Testis (tissue), 2 donors: ENCODE measurements at regions not wholly inside any gene's neighbourhood (a gene's known extent, or its start where the extent isn't known, plus 50 kb on each side); places are given as distances from the start of the nearest gene placed in this dataset.

Experiments
- CTCF ChIP-seq, 3 experiments: fragments of 450-650 bp in 2 of 3; fragments of 200-600 bp in 1 of 3; sonication (generic) in 1 of 3; IDR thresholded peaks; one replicate each; pipeline ENCODE4 v1.5.1; 2016 to 2019; ENCODE audit warnings: antibody characterized with exemption in 3 of 3, mild to moderate bottlenecking in 2 of 3, moderate library complexity in 1 of 3
- POLR2A ChIP-seq: fragments of 450-650 bp; IDR thresholded peaks from one replicate; pipeline ENCODE4 v1.6.1; 2017; ENCODE audit warnings: antibody characterized with exemption, mild to moderate bottlenecking, moderate library complexity

- TF ChIP-seq CTCF (IDR thresholded peaks at IDR 0.05) (no peak), POLR2A (no peak)
Observed at GRCh38 chr10:105758209-105758998, 1117.3 kb downstream of the SORCS3 start.
